SK-N-MC (cell line): ENCODE measurements at regions not wholly inside any gene's neighbourhood (a gene's known extent, or its start where the extent isn't known, plus 50 kb on each side); places are given as distances from the start of the nearest gene placed in this dataset.
"Not testable (repeated sequence)": the region's sequence is repeated elsewhere in the genome, so short reads cannot be mapped to it uniquely, and the experiment has no call there.

Experiments used
- DNase-seq: peaks from one replicate; pipeline ENCODE4 v3.0.0-alpha.2; 2011; ENCODE audit warnings: low read depth, low spot score
- H3K27ac ChIP-seq: fragments of 200-600 bp; sonication (generic); 2 replicates; pipeline ENCODE4 v1.5.1; 2016; ENCODE audit warnings: mixed run types
- H3K36me3 ChIP-seq: fragments of 200-600 bp; sonication (generic); 2 replicates; pipeline ENCODE4 v1.6.1; 2017; ENCODE audit warnings: antibody characterized with exemption, low read length, mixed read lengths; ENCODE audit not compliant: insufficient read depth
- H3K4me3 ChIP-seq: fragments of 200-600 bp; sonication (generic); 2 replicates; pipeline ENCODE4 v1.5.1; 2016
- H3K9ac ChIP-seq: fragments of 200-600 bp; sonication (generic); 2 replicates; pipeline ENCODE4 v1.8.0; 2017; ENCODE audit warnings: mixed run types, mixed read lengths; ENCODE audit not compliant: insufficient read length
- H3K9me3 ChIP-seq: fragments of 200-600 bp; sonication (generic); 2 replicates; pipeline ENCODE4 v1.6.1; 2017; ENCODE audit warnings: low read depth, mild to moderate bottlenecking, antibody characterized with exemption, low read length, moderate library complexity, mixed read lengths
- EZH2 ChIP-seq: fragments of 200-600 bp; sonication (generic); IDR thresholded peaks from one replicate; pipeline ENCODE4 v1.6.1; 2017; ENCODE audit warnings: antibody characterized with exemption
- FOXP2 ChIP-seq: optimal IDR thresholded peaks from 2 replicates; pipeline ENCODE3; 2011; ENCODE audit warnings: mild to moderate bottlenecking, moderate library complexity; ENCODE audit not compliant: insufficient read depth; ENCODE audit errors: extremely low read length, control extremely low read depth
- POLR2AphosphoS5 ChIP-seq: IDR thresholded peaks from 2 replicates; pipeline ENCODE4 v1.6.1; 2012; ENCODE audit warnings: mild to moderate bottlenecking, low read depth, low read length, borderline replicate concordance

DNA sequence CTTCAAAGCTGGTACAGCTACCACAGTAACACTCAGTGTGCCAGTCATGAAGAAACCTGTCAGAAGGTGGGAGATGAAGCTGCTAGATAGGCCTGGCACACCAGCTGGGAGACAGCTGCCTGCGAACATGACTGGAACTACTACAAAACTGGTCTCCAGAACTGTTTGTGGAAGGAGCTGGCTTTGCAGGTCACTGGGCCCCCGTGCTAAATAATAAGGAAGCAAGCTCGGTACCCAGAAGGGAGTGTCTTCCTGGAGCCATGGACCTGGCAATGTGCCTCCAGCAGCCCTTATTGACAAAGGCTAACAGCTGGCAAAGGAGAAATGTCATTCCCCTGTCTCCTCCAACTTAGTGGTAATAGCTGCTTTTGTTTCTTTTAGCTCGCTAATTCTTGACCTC lies 1217.6 kb upstream of the LRRN3 start:
- no peak for DNase-seq
- TF ChIP-seq FOXP2 (no peak), EZH2 (no peak), POLR2AphosphoS5 (no peak)
- Histone ChIP-seq H3K27ac (no peak overlapping the region), H3K36me3 (no peaks in the 10 kb centered on the region), H3K9me3 (no peaks in the 10 kb centered on the region), H3K9ac (no peak overlapping the region), H3K4me3 (no peak overlapping the region)

DNA sequence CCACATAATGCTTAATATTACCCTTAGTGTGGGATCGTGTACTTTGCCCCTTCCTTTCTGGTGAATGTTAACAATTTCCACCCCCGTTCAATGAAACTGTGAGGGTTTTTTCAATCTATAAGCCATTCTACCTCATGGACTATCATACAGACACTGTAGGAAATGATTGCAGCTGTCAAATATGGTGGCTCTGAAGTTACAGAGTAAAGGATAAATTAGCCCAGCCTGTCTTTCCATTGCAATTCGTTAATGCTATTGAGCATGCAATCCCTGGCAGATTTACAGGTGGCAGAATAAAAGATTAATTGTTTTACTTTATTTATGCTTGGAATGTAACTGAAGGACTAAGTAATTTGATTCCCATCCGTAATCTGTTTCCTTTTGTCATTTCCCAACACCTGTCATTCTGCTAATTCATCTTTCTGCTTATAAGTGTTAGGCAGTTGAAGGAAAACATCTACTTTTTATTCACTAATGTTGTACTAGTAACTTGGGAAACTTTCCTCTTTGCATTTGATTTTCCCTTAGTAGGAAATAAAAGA lies 1211.6 kb upstream of the LRRN3 start:
- no peaks in the 10 kb centered on the region for H3K36me3 ChIP-seq
- TF ChIP-seq FOXP2 = no peak
- no peak for TF ChIP-seq POLR2AphosphoS5
- H3K4me3 ChIP-seq = no peak overlapping the region
- no peak for DNase-seq
- H3K9ac ChIP-seq = no peak overlapping the region
- no peaks in the 10 kb centered on the region for H3K9me3 ChIP-seq
- no peak overlapping the region for H3K27ac ChIP-seq

DNA sequence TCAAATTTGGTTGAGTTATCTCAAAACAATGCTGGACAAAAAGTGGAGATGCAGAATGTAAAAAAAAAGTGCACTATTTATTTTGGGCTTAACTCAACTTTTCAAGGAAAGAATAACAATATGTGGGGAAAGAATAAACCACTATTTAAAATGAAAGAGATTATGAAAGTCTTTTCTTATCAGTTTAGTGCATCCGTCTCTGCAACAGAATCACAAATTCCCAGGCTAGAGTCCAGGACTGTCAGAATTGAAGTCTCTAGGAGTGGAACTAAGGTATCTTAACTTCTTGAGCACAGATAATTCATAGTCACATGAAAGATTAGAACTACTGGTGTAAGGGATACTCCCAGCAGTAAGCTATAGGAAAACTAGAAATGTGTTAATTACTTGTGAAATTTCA lies 1200.3 kb upstream of the LRRN3 start:
- no peak for TF ChIP-seq FOXP2
- TF ChIP-seq EZH2 = no peak
- TF ChIP-seq POLR2AphosphoS5 = no peak
- no peak overlapping the region for H3K9ac ChIP-seq
- H3K4me3 ChIP-seq = no peak overlapping the region
- no peaks in the 10 kb centered on the region for H3K36me3 ChIP-seq
- no peak for DNase-seq
- no peaks in the 10 kb centered on the region for H3K9me3 ChIP-seq
- H3K27ac ChIP-seq = no peak overlapping the region

DNA sequence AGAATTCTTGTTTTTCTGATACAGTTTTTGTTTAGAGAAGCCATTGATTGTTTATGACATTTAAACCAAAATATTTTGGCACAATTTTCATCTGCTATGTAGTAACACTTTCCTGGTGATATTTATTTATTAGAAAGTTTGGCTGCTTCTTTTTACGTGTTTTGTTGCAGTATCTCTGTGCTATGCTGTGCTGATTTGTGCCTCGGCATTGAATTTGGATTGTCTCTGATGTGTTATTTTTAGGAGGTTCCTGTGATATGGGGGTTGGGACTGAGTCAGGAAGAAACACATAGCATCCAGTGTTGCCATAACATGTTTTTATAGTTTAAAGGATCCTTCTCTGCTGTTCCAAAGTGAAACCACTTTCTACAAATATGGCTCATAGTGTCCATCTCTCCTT lies 1197.7 kb upstream of the LRRN3 start:
- Histone ChIP-seq H3K4me3 (no peak overlapping the region), H3K27ac (no peak overlapping the region), H3K9ac (no peak overlapping the region), H3K36me3 (no peaks in the 10 kb centered on the region), H3K9me3 (no peaks in the 10 kb centered on the region)
- TF ChIP-seq EZH2 = no peak
- TF ChIP-seq FOXP2 = no peak
- no peak for TF ChIP-seq POLR2AphosphoS5
- DNase-seq = no peak

GRCh38 chr7:109895536-109895935 lies 1195.4 kb upstream of the LRRN3 start:
- Histone ChIP-seq H3K27ac (no peak overlapping the region), H3K9me3 (no peaks in the 10 kb centered on the region), H3K9ac (no peak overlapping the region), H3K36me3 (no peaks in the 10 kb centered on the region), H3K4me3 (no peak overlapping the region)
- no peak for TF ChIP-seq POLR2AphosphoS5
- no peak for TF ChIP-seq FOXP2
- DNase-seq = no peak

DNA sequence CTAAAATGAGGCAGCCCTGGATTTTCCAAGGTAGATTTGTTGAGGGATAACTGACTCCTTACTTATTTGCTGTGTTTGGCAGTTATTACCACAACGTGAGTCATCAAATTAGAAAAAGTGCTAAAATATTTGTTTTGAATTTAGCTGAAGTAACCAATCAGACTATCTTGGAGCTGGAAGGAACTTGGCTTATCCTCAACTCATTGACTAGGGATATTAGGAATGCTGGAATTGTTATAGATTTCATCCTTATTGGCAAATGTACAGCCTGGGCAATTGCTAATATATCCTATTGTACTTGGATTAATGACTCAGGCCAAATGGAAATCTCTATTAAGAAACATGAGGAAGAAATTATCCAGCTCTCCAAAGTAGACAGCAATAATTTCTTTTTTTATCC lies 1189.0 kb upstream of the LRRN3 start:
- TF ChIP-seq POLR2AphosphoS5 (no peak), EZH2 (no peak), FOXP2 (no peak)
- Histone ChIP-seq H3K4me3 (no peak overlapping the region), H3K9me3 (no peaks in the 10 kb centered on the region), H3K36me3 (no peaks in the 10 kb centered on the region), H3K27ac (no peak overlapping the region), H3K9ac (no peak overlapping the region)
- no peak for DNase-seq

- H3K9ac ChIP-seq, H3K27ac ChIP-seq, H3K4me3 ChIP-seq, H3K9me3 ChIP-seq, H3K36me3 ChIP-seq, DNase-seq: not testable (repeated sequence)
These were observed 1185.4 kb upstream of the LRRN3 start for GRCh38 chr7:109905368-109906065.

- H3K36me3 ChIP-seq = no peaks in the 10 kb centered on the region
- H3K9ac ChIP-seq = no peak overlapping the region
- no peaks in the 10 kb centered on the region for H3K9me3 ChIP-seq
- no peak overlapping the region for H3K27ac ChIP-seq
- TF ChIP-seq POLR2AphosphoS5 (no peak), FOXP2 (no peak), EZH2 (no peak)
- H3K4me3 ChIP-seq = no peak overlapping the region
- DNase-seq = no peak
These were observed 1175.3 kb upstream of the LRRN3 start for GRCh38 chr7:109915670-109916069.

DNA sequence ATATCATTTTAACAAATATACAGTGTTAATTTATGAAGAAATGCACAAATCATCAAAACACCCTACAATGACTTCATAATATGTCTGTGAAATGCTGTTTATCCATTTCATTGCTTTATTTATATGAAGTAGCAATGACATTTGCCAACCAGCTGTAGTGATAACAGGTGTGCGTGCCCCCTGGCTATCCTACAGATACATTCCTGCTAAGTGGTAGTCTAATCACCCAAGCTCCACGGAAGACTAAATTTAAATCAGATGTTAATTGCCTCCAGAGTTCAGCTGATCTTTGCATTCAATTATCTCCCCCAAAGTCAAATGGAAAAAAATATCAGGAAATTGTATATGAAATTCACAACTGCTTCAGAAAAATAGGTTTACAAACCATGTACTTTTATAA lies 1164.2 kb upstream of the LRRN3 start:
- TF ChIP-seq FOXP2 (no peak), POLR2AphosphoS5 (no peak), EZH2 (no peak)

More for the DNA sequence above, 1164.2 kb upstream of the LRRN3 start:
- Histone ChIP-seq H3K9me3 (no peaks in the 10 kb centered on the region), H3K27ac (no peak overlapping the region), H3K36me3 (no peaks in the 10 kb centered on the region), H3K9ac (no peak overlapping the region), H3K4me3 (no peak overlapping the region)
- DNase-seq = no peak
